Femur (tissue), 1 donor: ENCODE measurements at regions not wholly inside any gene's neighbourhood (a gene's known extent, or its start where the extent isn't known, plus 50 kb on each side); places are given as distances from the start of the nearest gene placed in this dataset.
"Not testable (repeated sequence)": the region's sequence is repeated elsewhere in the genome, so short reads cannot be mapped to it uniquely, and the experiment has no call there.

Experiments used
- DNase-seq: peaks from one replicate; pipeline ENCODE4 v3.0.0-alpha.2; 2017

DNA sequence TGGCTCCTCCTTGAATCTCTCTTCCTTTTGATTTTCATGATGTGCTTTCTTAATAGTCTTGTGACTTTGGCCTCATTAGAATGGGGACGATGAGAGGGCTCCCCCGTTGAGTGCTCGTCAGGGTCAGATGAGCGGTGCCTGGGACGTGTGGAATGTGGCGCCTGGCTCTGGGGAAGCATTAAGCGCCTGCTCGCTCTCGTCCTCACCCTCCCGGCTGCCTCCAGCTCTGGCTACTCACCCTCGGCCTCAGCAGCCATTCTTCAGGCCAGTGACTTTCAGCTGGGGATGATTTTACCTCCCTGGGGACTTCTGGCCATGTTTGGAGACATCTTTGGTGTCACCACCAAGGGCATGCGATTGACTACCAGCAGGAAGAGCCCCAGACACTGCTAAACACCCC is 69.7 kb downstream of the RPS6KA4 start:
- no peak for DNase-seq

GRCh38 chr11:64429970-64430369 is 71.0 kb downstream of the RPS6KA4 start:
- DNase-seq, result no peak

- DNase-seq, result no peak
Measured at GRCh38 chr11:64430645-64431044, 71.7 kb downstream of the RPS6KA4 start.

DNA sequence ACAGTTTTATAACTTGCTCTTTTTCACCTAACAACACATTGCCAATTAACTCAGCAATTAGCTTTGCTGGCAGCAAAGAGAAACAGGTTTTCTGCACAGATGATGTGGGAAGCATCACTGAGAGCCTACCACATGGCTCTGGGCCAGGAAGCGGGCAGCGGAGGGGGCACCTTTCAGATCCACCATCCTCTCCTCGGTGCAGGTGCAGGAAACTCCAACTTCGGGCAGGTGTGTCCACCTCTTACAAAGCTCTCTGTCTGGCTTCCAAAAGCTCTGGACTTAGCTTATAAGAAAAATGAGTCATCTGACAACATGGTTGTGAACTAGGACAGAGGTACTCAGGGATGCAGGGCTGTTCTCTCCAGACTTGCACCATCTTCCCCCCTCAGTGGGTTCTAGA is 77.0 kb downstream of the RPS6KA4 start:
- no peak for DNase-seq

- DNase-seq, result no peak
Measured at GRCh38 chr11:64437426-64437825, 78.5 kb downstream of the RPS6KA4 start.

DNA sequence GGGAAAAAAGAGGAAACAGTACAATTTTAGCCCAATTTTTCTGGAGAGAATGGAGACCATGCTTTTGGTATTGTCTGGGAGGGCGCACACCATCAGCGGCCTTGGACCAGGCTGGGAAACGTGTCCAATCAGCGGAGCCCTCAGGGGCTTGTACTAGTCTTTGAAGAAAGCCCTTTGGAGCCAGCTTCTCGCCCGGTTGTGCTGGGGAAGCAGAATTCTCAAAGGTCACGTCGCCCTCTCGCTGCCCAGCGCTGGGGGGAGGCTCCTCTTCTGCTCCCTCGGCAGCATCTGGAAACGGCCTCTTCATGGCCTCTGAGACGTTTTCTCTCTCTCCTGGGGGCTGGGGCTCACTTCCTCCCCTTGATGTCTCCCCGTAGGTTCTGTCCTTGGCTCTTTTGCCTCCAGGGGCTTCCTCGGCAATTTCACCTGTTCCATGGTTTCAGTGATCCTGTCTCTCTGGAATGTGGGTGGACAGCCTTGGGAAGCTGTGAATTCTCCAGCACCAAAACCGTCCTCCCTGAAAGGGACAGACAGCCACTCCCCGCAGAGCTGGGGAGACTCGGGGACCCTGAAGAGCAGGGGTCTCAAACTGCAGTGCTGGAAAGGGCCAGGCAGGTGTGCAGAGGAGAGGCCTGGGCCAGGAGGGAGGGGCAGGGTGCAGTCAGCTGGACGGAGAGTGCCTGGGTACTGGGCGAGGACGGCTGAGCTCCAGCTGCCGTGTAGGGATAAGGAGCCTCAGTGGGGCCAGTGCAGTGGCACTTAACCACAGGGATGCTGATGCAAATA is 80.2 kb downstream of the RPS6KA4 start:
- DNase-seq, result no peak

GRCh38 chr11:64439772-64440491 is 81.0 kb downstream of the RPS6KA4 start:
- not testable (repeated sequence) for DNase-seq

GRCh38 chr11:64441127-64441526 is 82.2 kb downstream of the RPS6KA4 start:
- DNase-seq, result no peak

DNA sequence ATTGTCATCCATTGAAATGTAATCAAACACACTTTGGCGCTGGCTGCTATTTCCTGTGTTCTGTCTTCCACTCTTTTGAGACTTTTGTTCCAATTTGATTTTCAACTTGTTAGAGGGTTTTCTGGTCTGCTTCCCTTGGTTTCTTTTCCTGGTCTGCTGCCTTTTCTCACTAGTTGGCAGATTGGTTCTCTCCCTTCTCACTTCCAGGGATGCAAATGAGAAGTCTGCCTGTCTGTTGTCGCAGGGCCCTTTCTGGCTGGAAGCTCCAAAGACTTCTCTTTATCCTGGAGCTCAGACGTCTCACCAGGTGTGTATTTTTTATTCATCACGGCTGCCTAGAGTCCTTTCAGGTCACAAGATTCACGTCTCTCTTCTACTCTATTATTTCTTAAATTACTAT is 84.0 kb downstream of the RPS6KA4 start:
- DNase-seq, result no peak

GRCh38 chr11:64444838-64445441 is 86.0 kb downstream of the RPS6KA4 start:
- DNase-seq, result no peak

GRCh38 chr11:64445651-64446050 is 86.7 kb downstream of the RPS6KA4 start:
- no peak for DNase-seq

DNA sequence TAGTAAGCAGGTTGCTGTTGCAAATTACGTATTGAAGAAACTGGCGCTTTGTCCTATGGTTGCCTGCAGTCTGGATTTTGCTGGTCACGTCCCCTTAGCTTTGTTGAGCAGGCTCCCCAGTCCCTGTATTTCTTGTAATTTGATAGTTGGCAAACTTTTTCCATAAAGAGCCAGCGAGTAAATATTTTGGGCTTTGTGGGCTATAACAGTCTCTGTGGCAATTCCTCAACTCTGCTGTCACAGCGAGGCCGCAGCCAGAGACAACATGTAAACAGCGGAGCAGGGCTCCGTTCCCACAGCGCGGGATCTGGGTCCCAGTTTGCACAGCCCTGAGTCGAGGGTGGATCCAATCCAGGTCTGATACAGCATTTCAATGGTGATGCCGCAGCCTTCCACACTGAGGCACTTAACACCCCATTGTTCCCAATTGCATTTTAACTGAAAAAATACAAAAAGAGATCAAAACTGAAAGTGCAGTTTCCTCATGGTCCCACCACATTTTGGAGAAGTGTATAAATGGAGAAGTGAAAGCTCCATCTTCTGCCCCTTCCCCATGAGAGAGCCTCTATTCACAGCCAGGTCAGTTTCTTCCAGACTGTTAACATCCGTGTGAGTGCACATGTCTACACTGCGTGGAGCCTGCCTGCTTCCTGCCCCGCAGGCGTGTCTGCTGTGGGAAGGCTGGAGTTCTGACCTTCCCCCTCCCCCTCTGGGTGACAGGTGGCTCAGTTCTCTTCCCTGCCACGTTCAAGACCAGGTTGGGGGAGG is 89.1 kb downstream of the RPS6KA4 start:
- peak; percentile 66 for DNase-seq

DNA sequence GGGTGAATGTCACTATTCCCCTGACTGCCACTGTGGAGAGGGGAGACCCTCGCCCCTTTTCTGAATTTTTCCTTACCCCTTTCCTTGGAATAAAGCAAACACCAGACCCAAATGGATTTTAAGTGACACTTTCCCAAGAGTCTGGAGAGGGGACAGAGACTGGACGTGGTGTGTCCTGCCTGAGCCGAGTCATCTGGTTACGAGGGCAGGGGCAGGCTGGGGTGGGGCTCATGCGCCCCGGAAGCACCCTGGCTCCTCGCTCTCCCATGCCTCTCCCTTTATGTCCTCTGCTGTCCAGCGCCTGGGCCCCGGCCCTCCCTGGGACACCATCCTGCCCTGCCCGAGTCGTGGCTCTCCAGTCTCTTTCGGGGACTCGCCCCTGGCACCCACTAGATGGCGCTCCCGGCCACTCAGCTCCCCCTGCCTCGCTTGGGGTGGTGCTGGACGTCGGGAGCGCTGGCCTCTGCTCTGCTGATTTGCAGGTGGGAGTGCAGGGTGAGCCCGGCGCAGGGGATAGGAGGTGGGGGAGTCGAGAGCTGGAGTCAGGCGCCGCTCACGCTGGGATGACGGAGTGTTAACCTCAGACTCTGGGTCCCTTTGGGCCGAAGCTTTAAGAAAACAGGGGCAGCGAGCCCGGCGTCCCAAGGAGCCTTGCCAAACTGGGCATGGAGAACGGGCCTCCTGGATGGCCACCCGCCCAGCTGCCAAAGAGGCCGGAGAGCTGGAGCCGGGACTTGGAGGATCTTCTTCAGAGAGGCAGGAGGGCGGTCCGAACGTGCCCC is 89.8 kb downstream of the RPS6KA4 start:
- peak; percentile 89 for DNase-seq

GRCh38 chr11:64449381-64450167 is 90.6 kb downstream of the RPS6KA4 start:
- DNase-seq, result peak; percentile 69

DNA sequence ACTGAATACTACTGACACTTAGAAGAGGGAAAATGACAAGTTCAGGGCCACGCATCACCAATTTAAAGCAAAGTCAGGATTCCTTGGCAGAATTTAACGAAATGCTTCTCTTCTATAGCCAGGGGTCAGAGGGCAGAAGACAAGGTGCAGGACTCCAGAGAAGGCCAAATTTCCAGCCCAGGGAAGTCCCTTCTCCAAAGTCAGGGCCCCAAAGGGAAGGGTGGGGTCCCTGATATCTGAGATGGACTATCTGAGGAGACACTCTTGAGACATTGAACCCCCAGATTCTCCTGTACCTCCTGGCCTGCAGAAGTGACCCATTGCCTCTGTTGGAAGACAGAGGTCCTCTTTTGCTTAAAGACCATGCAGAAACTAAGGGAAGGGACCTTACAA is 91.2 kb downstream of the RPS6KA4 start:
- DNase-seq, result no peak

- DNase-seq, result no peak
Measured at GRCh38 chr11:64451856-64452255, 92.9 kb downstream of the RPS6KA4 start.

- no peak for DNase-seq
Measured at GRCh38 chr11:64453466-64453865, 94.5 kb downstream of the RPS6KA4 start.

DNA sequence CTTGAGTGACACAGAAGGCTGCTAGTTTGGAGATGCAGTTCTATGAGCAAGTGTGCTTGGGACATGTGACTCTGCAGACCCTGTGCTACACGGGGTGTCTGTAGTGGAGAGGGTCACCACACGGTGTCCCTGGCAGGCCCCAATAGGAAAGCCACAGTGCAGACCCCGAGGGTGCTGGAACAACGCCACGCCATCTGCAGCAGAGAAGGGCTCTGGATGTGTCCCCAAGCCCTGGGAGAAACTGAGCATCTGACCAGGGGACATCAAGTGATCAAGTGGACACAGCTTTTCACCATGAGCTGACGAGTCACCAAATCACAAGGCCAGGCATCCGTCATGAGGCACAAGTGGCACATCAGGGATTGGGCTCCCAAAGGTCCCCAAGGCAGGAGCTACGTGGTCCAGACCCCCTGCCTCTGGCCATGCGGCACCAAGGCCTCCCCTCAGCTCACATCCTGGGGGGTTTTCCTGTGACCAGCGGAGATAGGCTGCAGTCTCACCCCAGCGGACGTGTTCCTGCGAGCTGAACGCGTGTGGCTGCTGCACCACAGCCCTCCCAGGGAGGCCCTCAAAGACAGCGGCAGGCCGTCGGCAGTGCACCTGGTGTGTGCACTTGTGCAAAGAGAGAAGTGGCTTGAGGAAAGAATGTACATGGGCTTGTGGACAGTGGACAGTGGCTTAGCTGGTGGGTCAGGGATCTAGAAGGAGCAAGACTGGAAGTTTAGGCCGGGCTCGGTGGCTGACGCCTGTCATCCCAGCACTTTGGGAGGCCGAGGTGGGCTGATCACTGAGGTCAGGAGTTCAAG is 96.7 kb downstream of the RPS6KA4 start:
- no peak for DNase-seq

GRCh38 chr11:64456509-64457320 is 97.8 kb downstream of the RPS6KA4 start:
- no peak for DNase-seq
